ENCODE measurements at regions not wholly inside any gene's neighbourhood (a gene's known extent, or its start where the extent isn't known, plus 50 kb on each side); places are given as distances from the start of the nearest gene placed in this dataset.
"Not testable (repeated sequence)": the region's sequence is repeated elsewhere in the genome, so short reads cannot be mapped to it uniquely, and the experiment has no call there.

DNA sequence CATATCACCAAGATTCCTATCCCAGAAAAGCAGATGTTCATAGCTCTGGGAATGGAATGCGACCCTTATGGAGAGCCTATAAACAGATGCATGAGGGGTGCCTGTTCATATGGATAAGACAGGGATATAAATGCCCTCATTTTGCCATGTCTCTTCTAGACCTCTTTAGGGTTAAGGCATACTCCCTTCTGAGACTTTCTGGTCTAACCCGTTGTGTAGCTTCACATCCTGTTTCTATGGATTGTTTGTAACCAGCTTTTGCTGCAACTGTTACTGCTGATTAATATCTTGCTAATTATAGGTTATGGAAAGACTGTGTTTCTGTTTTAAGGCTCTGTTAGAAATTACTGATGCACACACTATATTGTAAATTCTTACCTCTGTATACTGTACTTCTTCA, 193.5 kb upstream of the ALG10B start:
- H3K27me3 ChIP-seq (ENCODE audit: low read depth); H3K9me3 ChIP-seq; H3K4me3 ChIP-seq; H3K36me3 ChIP-seq (replicated peaks); DNase-seq (ENCODE audit: low spot score in 2 of 2); in situ Hi-C loops (cut with MboI; ENCODE audit: low sequenced_read_pairs); H3K4me1 ChIP-seq: not testable (repeated sequence)

DNA sequence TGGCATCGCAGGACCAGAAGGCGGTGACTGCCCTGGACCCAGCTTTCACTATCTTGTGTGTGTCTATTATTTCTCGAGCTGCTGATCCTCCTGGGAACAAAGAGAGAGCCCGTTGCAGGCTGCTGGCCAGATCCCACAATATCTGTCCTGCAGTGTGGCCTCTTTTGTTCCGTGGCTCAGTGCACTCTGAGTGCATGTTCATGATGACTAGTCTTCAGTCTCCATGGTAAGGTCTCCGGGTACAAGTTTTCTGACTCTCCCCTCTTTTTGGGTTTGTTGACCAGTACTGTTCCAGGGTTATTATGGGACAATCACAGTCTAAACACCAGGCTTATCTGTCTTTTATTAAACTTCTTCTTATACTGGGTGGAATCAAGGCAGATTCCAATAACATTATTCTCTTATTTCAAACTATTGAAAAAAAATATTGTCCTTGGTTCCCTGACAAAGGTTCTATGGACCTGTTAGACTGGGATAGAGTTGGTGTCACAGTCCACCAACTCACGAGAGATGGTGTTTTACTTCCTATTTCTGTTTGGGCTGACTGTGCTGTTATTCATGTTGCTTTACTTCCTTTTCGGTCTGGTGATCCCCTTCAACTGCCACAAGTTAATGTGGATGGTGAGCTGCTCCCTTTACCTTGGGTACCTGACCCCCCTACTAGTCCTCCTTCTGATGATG, 192.9 kb upstream of the ALG10B start:
- no peaks in the 10 kb centered on the region for H3K27me3 ChIP-seq (ENCODE audit: low read depth)
- no peak for DNase-seq (ENCODE audit: low spot score in 2 of 2)
- H3K9me3 ChIP-seq: no peaks in the 10 kb centered on the region
- in situ Hi-C loops (cut with MboI; ENCODE audit: low sequenced_read_pairs): no loop called here
- H3K4me3 ChIP-seq: no peak overlapping the region
- no peaks in the 10 kb centered on the region for H3K4me1 ChIP-seq
- H3K36me3 ChIP-seq (replicated peaks): no peaks in the 10 kb centered on the region

DNA sequence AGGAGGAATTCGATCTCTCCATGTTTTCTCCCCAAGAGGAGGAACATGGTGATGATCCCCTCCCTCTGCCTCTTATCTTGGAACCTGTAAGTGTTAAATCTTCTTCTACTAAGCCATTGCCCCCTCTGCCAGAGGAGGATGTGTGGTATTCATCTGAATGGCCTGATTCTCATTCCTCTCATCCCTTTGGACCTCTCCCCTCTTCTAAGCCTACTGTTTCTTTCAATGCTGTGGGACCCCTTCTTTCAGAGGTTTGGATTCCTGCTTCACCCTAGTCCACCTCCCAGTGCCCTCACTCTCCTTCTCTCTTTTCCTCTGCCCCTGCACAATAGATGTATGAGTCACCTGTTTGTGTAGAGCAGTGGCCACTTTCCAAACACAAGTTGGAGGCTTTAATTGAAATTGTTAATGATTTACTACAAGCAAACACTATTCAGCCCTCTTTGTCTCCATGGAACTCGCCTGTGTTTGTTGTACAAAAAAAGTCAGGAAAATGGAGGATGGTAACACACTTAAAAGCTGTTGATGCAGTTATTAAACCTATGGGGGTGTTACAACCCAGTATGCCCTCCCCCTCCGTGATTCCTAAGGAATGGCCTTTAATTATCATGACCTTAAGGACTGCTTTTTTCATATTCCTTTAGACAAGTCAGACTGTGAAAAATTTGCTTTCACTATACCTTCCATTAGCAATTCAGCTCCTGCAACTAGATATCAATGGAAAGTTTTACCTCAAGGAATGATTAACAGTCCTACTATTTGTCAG, 192.1 kb upstream of the ALG10B start:
- in situ Hi-C loops (cut with MboI; ENCODE audit: low sequenced_read_pairs): loop anchor here (25.0 kb wide), 1 partner anchor 788 kb away; the partner anchor contains the start of gene CPNE8

DNA sequence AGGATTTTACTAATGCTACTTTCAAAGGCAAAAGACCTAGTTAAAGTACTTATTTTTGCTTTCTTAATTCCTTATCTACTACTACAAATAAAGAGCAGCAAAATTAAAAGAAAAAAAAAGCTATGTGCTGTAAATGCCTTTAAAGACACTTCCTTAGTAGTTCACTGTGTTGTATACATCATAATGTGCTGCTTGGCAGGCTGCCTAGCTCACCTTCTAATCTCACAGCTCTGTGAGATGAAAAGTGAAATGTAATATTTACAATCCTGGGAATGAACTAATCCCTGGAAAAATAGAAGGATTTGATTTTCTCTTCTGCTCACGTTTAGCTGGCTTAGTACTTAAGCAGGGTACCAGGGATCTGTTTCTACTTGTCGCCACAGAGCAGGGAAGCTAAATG, 184.4 kb upstream of the ALG10B start:
- DNase-seq (ENCODE audit: low spot score in 2 of 2): no peak
- Histone ChIP-seq H3K9me3 (no peaks in the 10 kb centered on the region), H3K4me3 (no peak overlapping the region), H3K36me3 (replicated peaks) (no peaks in the 10 kb centered on the region), H3K4me1 (no peaks in the 10 kb centered on the region), H3K27me3 (ENCODE audit: low read depth) (no peaks in the 10 kb centered on the region)
- in situ Hi-C loops (cut with MboI; ENCODE audit: low sequenced_read_pairs): loop anchor here (25.0 kb wide), 1 partner anchor 780 kb away; the partner anchor contains the start of gene CPNE8

More for the DNA sequence above, 192.1 kb upstream of the ALG10B start:
- Histone ChIP-seq H3K36me3 (replicated peaks) (no peaks in the 10 kb centered on the region), H3K9me3 (no peaks in the 10 kb centered on the region), H3K4me1 (no peaks in the 10 kb centered on the region), H3K27me3 (ENCODE audit: low read depth) (no peaks in the 10 kb centered on the region), H3K4me3 (no peak overlapping the region)
- no peak for DNase-seq (ENCODE audit: low spot score in 2 of 2)

DNA sequence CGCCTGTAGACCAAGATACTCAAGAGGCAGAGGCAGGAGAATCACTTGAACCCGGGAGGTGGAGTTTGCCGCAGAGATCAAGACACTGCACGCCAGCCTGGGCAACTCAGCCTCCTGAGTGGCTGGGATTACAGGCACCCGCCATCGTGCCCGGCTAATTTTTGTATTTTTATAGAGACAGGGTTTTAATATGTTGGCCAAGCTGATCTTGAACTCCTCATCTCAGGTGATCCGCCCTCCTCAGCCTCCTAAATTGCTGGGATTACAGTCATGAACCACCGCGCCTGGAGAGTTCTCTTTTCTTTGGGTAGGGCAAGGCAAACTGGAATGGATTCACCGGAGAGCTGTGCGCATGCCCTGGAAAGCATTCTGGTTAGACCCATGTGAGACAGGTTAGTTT, 179.3 kb upstream of the ALG10B start:
- DNase-seq (ENCODE audit: low spot score in 2 of 2): no peak
- in situ Hi-C loops (cut with MboI; ENCODE audit: low sequenced_read_pairs): loop anchor here (25.0 kb wide), 1 partner anchor 775 kb away; the partner anchor contains the start of gene CPNE8
- Histone ChIP-seq H3K36me3 (replicated peaks) (no peaks in the 10 kb centered on the region), H3K27me3 (ENCODE audit: low read depth) (no peaks in the 10 kb centered on the region), H3K4me1 (no peaks in the 10 kb centered on the region), H3K9me3 (no peaks in the 10 kb centered on the region), H3K4me3 (no peak overlapping the region)

DNA sequence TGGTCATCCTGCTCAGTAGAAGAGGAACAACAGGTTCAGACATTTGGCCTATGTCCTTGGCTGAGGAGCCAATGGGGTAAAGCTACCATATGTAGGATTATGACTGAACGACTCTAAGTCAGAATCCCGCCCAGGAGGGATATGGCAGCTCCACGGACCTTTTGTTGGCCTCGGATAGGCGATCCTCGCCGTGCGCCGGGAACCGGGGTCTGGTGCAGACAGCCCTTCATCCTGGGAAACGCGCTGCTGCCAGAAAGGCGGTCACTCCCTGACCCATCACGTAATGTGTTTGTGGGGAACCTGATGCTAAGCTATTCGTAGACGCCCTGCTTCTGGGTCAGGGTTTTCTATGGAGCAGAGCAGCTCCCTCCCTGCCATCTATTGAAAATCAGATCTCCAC, 178.9 kb upstream of the ALG10B start:
- Histone ChIP-seq H3K36me3 (replicated peaks) (no peaks in the 10 kb centered on the region), H3K4me1 (no peaks in the 10 kb centered on the region), H3K9me3 (no peaks in the 10 kb centered on the region), H3K4me3 (no peak overlapping the region), H3K27me3 (ENCODE audit: low read depth) (no peaks in the 10 kb centered on the region)
- no peak for DNase-seq (ENCODE audit: low spot score in 2 of 2)
- in situ Hi-C loops (cut with MboI; ENCODE audit: low sequenced_read_pairs): loop anchor here (25.0 kb wide), 1 partner anchor 775 kb away; the partner anchor contains the start of gene CPNE8

DNA sequence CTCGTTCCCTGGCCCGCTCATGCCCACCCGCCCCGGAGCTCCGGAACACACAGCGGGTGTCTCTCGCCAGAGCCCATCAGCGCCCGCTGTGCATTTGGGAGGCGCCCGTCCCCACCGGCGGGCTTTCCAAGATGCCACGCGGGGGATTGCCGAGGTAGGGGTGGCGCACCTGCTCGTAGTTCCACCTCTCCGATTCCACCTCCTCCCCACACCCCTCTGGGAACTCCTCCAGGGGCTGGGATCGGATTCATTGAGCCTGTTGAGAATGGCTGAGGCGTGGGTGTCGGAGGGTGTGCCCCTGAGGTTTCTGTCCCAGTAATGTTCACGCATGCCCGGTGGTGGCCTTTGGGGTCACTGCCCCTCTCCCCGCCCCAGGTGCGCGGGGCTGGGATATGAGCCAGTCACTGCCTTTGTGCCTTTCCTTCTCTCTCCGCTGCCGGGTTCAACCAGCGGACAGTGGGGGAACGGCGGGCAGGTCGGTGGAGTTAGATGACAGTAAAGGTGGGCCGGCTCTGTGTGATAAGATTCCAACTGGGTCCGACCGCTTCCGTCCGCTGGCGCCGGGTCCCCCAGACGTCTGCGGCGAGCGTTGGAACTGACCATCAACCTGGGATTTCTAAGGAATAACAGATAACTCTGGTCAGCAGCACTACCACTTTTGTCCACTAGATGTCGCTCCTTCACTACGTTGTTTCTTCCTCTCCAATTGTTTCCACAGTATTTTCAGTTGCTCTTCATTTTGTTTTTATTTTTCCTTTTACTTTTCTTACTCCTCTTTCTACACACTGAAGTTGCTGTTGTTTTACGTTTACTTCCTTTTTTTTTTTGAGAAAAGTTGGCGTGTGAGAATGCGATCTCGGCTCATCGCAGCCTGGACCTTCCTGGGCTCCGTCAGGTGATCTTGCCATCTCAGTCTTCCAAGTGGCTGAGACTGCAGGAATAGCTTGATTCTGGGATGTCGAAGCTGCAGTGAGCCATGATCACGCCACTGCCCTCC, 178.1 kb upstream of the ALG10B start:
- H3K4me1 ChIP-seq: no peaks in the 10 kb centered on the region
- peak; percentile 62 to 89 for DNase-seq (ENCODE audit: low spot score in 2 of 2)
- H3K36me3 ChIP-seq (replicated peaks): no peaks in the 10 kb centered on the region
- H3K4me3 ChIP-seq: peak overlapping the region; percentile 39
- H3K27me3 ChIP-seq (ENCODE audit: low read depth): no peaks in the 10 kb centered on the region
- in situ Hi-C loops (cut with MboI; ENCODE audit: low sequenced_read_pairs): loop anchor here (25.0 kb wide), 1 partner anchor 774 kb away; the partner anchor contains the start of gene CPNE8
- H3K9me3 ChIP-seq: no peaks in the 10 kb centered on the region

DNA sequence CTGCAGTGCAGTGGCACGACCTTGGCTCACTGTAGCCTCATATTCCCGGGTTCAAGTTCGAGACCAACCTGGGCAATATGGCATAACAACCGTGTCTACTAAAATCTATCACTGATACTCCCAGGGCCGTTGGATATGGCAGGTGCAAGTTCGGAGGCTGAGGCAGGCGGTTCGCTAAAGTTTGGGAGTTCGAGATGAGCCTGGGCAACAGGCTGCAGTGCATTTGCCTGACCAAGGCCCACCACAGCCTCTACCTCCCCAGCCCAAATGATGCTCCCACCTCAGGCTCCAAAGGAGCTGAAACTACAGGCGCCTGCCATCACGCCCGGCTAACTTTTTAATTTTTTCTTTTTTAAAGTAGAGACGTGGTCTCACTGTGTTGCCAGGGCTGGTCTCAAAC, 177.1 kb upstream of the ALG10B start:
- no peaks in the 10 kb centered on the region for H3K4me1 ChIP-seq

DNA sequence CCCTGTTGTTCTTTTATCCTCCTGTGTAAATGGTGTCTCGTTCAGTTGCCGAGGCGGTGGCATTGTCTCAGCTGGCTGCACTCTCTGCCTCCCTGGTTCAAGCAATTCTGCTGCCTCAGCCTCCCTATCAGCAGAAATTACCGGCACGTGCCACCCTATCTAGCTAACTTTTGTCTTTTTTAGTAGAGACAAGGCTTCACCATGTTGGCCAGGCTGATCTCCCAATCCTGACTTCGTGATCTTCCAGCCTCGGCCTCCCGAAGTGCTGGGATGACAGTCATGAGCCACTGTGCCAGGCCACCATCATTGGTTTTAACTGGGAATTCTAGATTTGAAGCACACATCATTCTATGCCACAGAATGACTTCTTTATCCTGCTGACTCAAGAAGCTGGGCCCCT, 175.3 kb upstream of the ALG10B start:
- no peaks in the 10 kb centered on the region for H3K4me1 ChIP-seq
- no peaks in the 10 kb centered on the region for H3K9me3 ChIP-seq
- no peak overlapping the region for H3K4me3 ChIP-seq
- no peak for DNase-seq (ENCODE audit: low spot score in 2 of 2)
- H3K27me3 ChIP-seq (ENCODE audit: low read depth): no peaks in the 10 kb centered on the region
- in situ Hi-C loops (cut with MboI; ENCODE audit: low sequenced_read_pairs): loop anchor here (5.0 to 25.0 kb wide), 2 partner anchors 176 to 771 kb away; partner anchors contain the start of genes ALG10B and CPNE8
- no peaks in the 10 kb centered on the region for H3K36me3 ChIP-seq (replicated peaks)

More for the DNA sequence above, 177.1 kb upstream of the ALG10B start:
- in situ Hi-C loops (cut with MboI; ENCODE audit: low sequenced_read_pairs): loop anchor here (25.0 kb wide), 1 partner anchor 773 kb away; the partner anchor contains the start of gene CPNE8
- no peaks in the 10 kb centered on the region for H3K27me3 ChIP-seq (ENCODE audit: low read depth)
- no peaks in the 10 kb centered on the region for H3K9me3 ChIP-seq
- no peaks in the 10 kb centered on the region for H3K36me3 ChIP-seq (replicated peaks)
- no peak for DNase-seq (ENCODE audit: low spot score in 2 of 2)
- H3K4me3 ChIP-seq: no peak overlapping the region

DNA sequence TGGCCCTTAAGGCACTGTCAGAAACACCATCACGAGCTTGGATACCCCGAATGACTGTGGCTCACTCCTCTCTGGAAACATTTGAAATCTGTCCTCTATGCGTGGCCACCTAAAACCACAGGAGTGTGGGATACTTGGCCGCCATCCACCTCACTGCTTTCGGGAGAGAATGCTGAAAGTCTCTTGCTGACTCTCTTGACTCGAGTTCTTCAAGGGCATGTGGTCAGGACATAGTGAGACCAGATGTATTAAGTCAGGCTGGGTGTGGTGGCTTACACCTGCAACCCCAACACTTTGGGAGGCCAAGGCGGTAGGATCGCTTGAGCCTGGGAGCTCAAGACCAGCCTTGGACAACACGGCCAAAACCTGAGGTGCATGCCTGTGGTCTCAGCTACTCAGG, 174.7 kb upstream of the ALG10B start:
- no peaks in the 10 kb centered on the region for H3K36me3 ChIP-seq (replicated peaks)
- H3K27me3 ChIP-seq (ENCODE audit: low read depth): no peaks in the 10 kb centered on the region
- in situ Hi-C loops (cut with MboI; ENCODE audit: low sequenced_read_pairs): loop anchor here (5.0 to 25.0 kb wide), 2 partner anchors 175 to 770 kb away; partner anchors contain the start of genes ALG10B and CPNE8
- H3K4me3 ChIP-seq: no peak overlapping the region
- no peak for DNase-seq (ENCODE audit: low spot score in 2 of 2)
- H3K9me3 ChIP-seq: no peaks in the 10 kb centered on the region; the same call in 1 of the 2 replicates
- H3K4me1 ChIP-seq: no peaks in the 10 kb centered on the region

DNA sequence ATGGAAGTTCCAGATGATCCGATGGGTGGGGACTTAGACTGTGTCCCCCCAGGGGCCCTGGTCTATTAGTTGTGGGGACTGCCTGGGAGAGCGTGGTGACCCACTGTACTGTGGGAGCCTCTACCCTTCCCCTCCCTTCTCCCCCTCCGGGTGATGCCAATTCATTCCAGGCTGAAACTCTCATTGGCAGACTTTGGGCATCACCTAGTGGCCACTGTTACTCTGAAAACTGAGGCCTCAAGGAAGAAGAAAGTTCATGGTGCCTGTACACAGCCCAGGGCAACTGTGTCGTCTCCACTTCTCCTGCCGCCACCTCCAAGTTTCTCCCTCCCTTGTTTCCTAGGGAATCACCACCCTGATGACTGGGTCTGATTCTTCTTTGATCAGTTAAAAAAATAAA, 173.6 kb upstream of the ALG10B start:
- no peaks in the 10 kb centered on the region for H3K27me3 ChIP-seq (ENCODE audit: low read depth)
- no peak for DNase-seq (ENCODE audit: low spot score in 2 of 2)
- H3K9me3 ChIP-seq: no peaks in the 10 kb centered on the region; the same call in 1 of the 2 replicates
- in situ Hi-C loops (cut with MboI; ENCODE audit: low sequenced_read_pairs): loop anchor here (5.0 to 25.0 kb wide), 2 partner anchors 174 to 769 kb away; partner anchors contain the start of genes ALG10B and CPNE8
- no peaks in the 10 kb centered on the region for H3K4me1 ChIP-seq
- H3K4me3 ChIP-seq: no peak overlapping the region
- H3K36me3 ChIP-seq (replicated peaks): no peaks in the 10 kb centered on the region

DNA sequence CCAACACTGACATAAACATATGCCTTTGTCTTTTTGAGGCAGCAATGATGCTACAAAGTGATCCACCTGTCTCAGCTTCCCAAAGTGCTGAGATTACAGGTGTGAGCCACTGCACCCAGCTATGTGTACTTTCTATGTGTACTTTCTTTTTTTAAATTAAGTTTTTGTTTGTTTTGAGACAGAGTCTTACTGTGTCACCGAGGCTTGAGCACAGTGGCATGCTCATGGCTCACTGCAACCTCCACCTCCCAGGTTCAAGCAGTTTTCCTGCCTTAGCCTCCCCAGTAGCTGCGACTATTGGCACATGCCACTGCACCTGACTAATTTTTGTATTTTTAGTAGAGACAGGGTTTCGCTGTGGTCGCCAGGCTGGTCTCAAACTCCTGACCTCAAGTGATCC, 172.5 kb upstream of the ALG10B start:
- no peak for DNase-seq (ENCODE audit: low spot score in 2 of 2)
- in situ Hi-C loops (cut with MboI; ENCODE audit: low sequenced_read_pairs): loop anchor here (5.0 to 25.0 kb wide), 2 partner anchors 173 to 768 kb away; partner anchors contain the start of genes ALG10B and CPNE8
- no peak overlapping the region for H3K4me3 ChIP-seq
- no peaks in the 10 kb centered on the region for H3K4me1 ChIP-seq
- H3K36me3 ChIP-seq (replicated peaks): no peaks in the 10 kb centered on the region
- H3K9me3 ChIP-seq: no peaks in the 10 kb centered on the region; the same call in 1 of the 2 replicates
- H3K27me3 ChIP-seq (ENCODE audit: low read depth): no peaks in the 10 kb centered on the region
